Neural cell (in vitro differentiated cells): ENCODE measurements at regions not wholly inside any gene's neighbourhood (a gene's known extent, or its start where the extent isn't known, plus 50 kb on each side); places are given as distances from the start of the nearest gene placed in this dataset.

Experiments
- CTCF ChIP-seq: fragments of 450-650 bp; IDR thresholded peaks from 2 replicates; pipeline ENCODE4 v1.5.1; 2014; ENCODE audit warnings: antibody characterized with exemption, mild to moderate bottlenecking, moderate library complexity; ENCODE audit not compliant: poor library complexity, severe bottlenecking
- EP300 ChIP-seq: fragments of 450-650 bp; conservative IDR thresholded peaks from 2 replicates; pipeline ENCODE4 v1.6.1; 2014; ENCODE audit warnings: antibody characterized with exemption, mild to moderate bottlenecking, moderate library complexity; ENCODE audit not compliant: poor library complexity, severe bottlenecking
- EZH2 ChIP-seq: fragments of 200-600, 300-800 bp; shearing (Covaris generic), sonication (generic); IDR thresholded peaks from 2 replicates; pipeline ENCODE4 v1.6.1; 2014; ENCODE audit warnings: antibody characterized with exemption, low read length, borderline replicate concordance, mild to moderate bottlenecking; ENCODE audit not compliant: insufficient read depth, poor library complexity, severe bottlenecking
- POLR2AphosphoS5 ChIP-seq: IDR thresholded peaks from 2 replicates; pipeline ENCODE4 v1.6.1; 2012
- RAD21 ChIP-seq: fragments of 450-650 bp; conservative IDR thresholded peaks from 2 replicates; pipeline ENCODE4 v1.6.1; 2014; ENCODE audit warnings: antibody characterized with exemption, mild to moderate bottlenecking, moderate library complexity

- TF ChIP-seq CTCF (no peak), RAD21 (no peak), EZH2 (no peak), POLR2AphosphoS5 (no peak), EP300 (no peak)
Observed at GRCh38 chr3:163543662-163544061, 1534.6 kb downstream of the SI start.
